GM04503 (cell line): ENCODE measurements at regions not wholly inside any gene's neighbourhood (a gene's known extent, or its start where the extent isn't known, plus 50 kb on each side); places are given as distances from the start of the nearest gene placed in this dataset.

Experiments
- DNase-seq: peaks from one replicate; pipeline ENCODE4 v3.0.0-alpha.2; 2012; ENCODE audit warnings: low read depth

GRCh38 chr12:115423546-115423987 is 739.6 kb upstream of the TBX3 start:
- DNase-seq = no peak

GRCh38 chr12:115422845-115423545 is 739.0 kb upstream of the TBX3 start:
- no peak for DNase-seq

- no peak for DNase-seq
Measured at GRCh38 chr12:115421796-115422709, 738.1 kb upstream of the TBX3 start.

GRCh38 chr12:115421350-115421749 is 737.4 kb upstream of the TBX3 start:
- no peak for DNase-seq

- DNase-seq = no peak
Measured at GRCh38 chr12:115419145-115419646, 735.2 kb upstream of the TBX3 start.

DNA sequence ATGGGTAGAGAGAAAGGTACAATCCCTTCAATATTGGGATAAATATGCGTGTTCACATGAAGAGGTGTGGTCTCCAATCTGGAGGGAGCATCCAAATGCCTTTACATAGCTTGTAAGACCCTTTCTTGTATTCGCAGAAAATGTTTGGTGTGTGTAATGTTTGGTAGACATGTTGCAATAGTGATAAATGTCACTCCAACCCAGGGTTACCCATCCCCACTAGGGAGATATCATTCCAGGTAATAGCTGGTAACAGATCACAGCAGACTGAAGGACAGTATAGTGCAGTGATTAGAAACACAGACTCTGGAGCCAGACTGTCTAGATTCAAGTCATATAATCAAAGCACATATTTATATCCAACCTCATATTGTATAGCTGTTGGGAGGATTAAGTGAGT is 733.6 kb upstream of the TBX3 start:
- no peak for DNase-seq

GRCh38 chr12:115416869-115417268 is 732.9 kb upstream of the TBX3 start:
- DNase-seq = no peak

- no peak for DNase-seq
Measured at GRCh38 chr12:115413626-115414025, 729.7 kb upstream of the TBX3 start.

GRCh38 chr12:115412831-115413230 is 728.9 kb upstream of the TBX3 start:
- DNase-seq = no peak

GRCh38 chr12:115411121-115411520 is 727.1 kb upstream of the TBX3 start:
- DNase-seq = no peak

DNA sequence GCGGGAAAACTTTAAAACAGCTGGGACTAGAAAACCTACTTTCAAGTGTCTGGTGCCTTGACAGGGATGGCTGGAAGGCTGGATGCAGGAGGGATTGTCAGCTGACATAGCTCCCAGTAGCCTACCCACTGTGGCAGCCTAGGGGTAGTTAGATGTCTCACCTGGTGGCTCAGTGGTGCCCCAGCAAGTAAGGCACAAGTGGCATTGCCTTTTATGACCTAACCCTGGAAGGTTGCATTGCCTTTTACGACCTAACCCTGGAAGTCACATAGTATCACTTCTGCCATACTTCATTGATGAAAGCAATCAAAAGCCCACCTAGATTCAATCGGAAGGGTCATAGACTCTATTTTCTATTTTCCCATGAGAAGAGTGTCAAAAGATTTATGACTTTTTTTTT is 724.7 kb upstream of the TBX3 start:
- no peak for DNase-seq

GRCh38 chr12:115407723-115408122 is 723.7 kb upstream of the TBX3 start:
- no peak for DNase-seq

DNA sequence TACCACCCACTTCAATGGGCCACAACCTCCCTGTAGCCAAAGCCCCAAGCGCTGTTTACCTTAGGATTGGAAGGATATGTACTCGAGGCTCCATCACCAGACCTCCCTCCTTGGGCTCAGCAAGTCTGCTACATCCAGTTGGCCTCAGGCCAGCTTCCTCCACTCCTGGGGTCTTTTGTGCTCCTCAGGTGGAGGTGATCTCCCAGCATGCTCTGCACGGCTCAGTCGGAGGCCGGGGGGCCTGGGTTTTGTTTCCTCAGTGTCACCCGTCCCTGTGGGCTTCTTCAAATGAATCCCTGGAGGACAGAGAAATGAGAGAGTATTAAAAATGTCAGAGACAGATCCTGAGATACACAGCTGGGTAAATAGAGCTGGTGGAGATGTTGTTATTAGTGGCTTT is 723.1 kb upstream of the TBX3 start:
- DNase-seq = no peak

- DNase-seq = no peak
Measured at GRCh38 chr12:115405471-115405860, 721.5 kb upstream of the TBX3 start.

- peak; percentile 91 for DNase-seq
Measured at GRCh38 chr12:115404761-115405470, 720.9 kb upstream of the TBX3 start.

DNA sequence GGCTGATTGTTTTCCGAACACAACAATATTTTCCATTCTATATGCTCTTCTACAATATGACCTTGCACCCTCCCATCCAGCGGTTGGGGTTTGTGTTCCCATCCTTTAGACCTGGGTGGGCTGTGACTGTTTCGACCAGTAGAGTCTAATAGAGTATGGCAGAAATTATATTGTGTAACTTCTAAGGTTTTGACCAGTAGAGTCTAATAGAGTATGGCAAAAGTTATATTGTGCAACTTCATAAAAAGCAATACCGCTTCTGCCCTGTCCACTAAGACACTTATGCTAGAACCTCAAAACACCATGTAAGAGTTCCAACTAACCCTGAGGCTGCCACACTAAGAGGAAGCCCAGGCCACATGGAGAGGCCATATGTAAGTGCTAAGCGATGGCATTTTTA is 719.7 kb upstream of the TBX3 start:
- no peak for DNase-seq

- DNase-seq = no peak
Measured at GRCh38 chr12:115403253-115403652, 719.3 kb upstream of the TBX3 start.

DNA sequence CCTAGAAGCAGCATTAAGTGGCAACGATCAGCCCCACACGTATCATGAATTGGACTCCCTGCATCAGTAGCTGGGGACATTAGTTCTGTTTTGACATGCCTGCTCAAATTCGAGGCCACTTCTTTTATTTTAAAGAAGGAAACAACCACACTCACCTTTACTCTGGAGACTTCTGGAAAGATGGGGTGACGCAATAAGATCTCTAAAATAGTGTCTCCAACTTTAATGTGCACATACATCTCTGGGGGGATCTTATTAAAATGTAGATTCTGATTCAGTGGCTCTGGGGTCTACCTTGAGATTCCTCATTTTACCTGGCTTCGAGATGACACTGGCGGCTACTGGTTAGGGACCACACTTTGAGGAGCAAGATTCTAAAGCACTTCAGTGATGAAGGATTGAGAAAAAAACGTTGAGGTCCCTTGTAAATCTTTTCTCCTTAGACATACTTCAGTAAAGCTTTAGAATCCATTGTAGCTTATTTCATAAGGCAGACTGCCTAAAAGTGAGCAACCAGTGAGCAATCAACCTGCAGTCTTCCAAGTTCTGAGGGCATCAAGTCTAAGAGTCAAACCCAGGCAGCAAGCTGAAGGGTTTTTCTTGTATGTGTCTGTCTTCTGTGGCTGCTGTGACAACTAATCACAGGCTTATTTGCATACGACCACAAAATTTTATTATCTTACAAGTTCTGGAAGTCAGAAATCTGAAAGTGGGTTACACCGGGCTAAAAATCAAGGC is 718.6 kb upstream of the TBX3 start:
- DNase-seq = no peak

DNA sequence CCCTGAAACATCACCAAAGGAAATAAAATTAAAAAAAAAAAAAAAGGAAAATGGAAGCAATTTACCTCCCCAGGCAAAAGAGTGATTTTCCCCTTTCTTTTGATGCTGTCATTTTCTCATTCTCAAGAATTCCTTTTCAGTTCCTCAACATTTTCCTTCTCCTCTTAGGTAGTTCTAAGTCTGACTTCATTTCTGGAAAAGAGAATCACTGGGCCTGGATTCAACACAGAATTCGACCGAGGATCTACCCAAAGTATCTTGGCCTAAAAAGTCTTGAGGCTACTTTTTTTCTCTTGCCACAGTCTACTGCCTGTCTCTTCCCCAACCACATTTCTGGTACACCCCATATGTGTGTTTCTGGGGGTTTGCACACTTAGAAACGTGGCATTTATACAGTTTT is 717.8 kb upstream of the TBX3 start:
- no peak for DNase-seq

- DNase-seq = no peak
Measured at GRCh38 chr12:115400011-115400410, 716.0 kb upstream of the TBX3 start.

DNA sequence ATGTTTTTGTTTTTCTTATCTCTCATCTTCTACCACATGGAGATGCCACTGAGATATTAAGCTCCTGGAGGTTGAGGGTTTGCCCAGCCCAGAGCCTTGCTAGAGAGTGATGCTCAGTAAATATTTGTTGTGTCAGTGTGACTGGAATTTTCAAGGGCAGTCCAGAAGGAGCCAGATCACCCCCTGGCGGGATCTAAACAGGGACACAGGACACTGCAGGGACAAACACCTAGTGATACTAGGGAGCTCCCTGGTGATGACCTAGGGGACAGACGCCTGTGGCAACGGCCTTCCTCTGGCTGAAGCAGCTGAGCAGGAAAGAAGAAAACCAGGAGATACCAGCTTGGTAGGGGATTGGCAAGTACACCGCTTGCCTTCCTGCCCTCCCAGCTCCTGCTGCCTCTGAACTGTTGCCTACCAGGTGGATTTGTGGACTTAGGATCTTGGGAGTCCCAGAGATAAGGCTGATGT is 714.4 kb upstream of the TBX3 start:
- no peak for DNase-seq

DNA sequence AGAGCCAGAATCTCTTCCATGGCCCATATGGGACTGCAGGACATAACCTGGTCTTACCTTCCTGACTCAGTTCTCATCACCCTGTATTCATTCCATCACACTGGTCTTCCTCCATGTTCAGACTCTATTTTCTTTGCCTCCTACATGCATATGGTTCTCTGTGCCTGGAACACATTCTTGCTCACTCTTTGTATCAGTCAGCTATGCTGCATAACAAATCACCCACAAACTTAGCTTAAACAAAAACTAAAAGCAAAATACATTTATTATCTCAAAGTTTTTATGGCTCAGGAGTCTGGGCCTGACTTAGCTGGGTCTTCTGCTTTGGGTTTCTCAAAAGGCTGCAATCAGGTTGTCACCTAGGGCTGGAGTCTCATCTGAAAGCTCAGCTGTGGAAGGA is 712.6 kb upstream of the TBX3 start:
- no peak for DNase-seq
